ENCODE measurements at regions not wholly inside any gene's neighbourhood (a gene's known extent, or its start where the extent isn't known, plus 50 kb on each side); places are given as distances from the start of the nearest gene placed in this dataset.

GRCh38 chr6:134117409-134117808 lies 65.0 kb upstream of the SLC2A12 start:
- DNase-seq (ENCODE audit: low read depth, low spot score) = no peak

GRCh38 chr6:134115715-134116074 lies 63.3 kb upstream of the SLC2A12 start:
- no peak for DNase-seq (ENCODE audit: low read depth, low spot score)

GRCh38 chr6:134114918-134115714 lies 62.7 kb upstream of the SLC2A12 start:
- no peak for DNase-seq (ENCODE audit: low read depth, low spot score)

GRCh38 chr6:134114489-134114888 lies 62.1 kb upstream of the SLC2A12 start:
- DNase-seq (ENCODE audit: low read depth, low spot score) = no peak

- DNase-seq (ENCODE audit: low read depth, low spot score) = no peak
Observed at GRCh38 chr6:134111726-134112125, 59.3 kb upstream of the SLC2A12 start.

- DNase-seq (ENCODE audit: low read depth, low spot score) = peak; percentile 12
Observed at GRCh38 chr6:134111062-134111677, 58.7 kb upstream of the SLC2A12 start.

- DNase-seq (ENCODE audit: low read depth, low spot score) = no peak
Observed at GRCh38 chr6:134106702-134107101, 54.3 kb upstream of the SLC2A12 start.

- no peak for DNase-seq (ENCODE audit: low read depth, low spot score)
Observed at GRCh38 chr6:134105940-134106339, 53.5 kb upstream of the SLC2A12 start.

- no peak for DNase-seq (ENCODE audit: low read depth, low spot score)
Observed at GRCh38 chr6:134103006-134103405, 50.6 kb upstream of the SLC2A12 start.

Measured in iPS DF 19.7 (cell line).